SJCRH30 (cell line): ENCODE measurements at regions not wholly inside any gene's neighbourhood (a gene's known extent, or its start where the extent isn't known, plus 50 kb on each side); places are given as distances from the start of the nearest gene placed in this dataset.
A peak's percentile ranks its signal among the peaks of the same experiment; 100 is the strongest.

Experiments used
- DNase-seq, 2 experiments: peaks; one replicate each; pipeline ENCODE4 v3.0.0-alpha.2; 2015 to 2020
- H3K27ac ChIP-seq: fragments of 250-450 bp; sonication (Bioruptor Pico); 2 replicates; pipeline ENCODE4 v1.5.1; 2020; ENCODE audit warnings: mild to moderate bottlenecking, moderate library complexity
- H3K27me3 ChIP-seq: fragments of 250-450 bp; sonication (Bioruptor Pico); 2 replicates; pipeline ENCODE4 v1.5.1; 2020; ENCODE audit warnings: mild to moderate bottlenecking, moderate library complexity
- H3K36me3 ChIP-seq: fragments of 250-450 bp; sonication (Bioruptor Pico); 2 replicates; pipeline ENCODE4 v1.5.1; 2020; ENCODE audit warnings: mild to moderate bottlenecking, moderate library complexity
- H3K4me1 ChIP-seq: fragments of 250-450 bp; sonication (Bioruptor Pico); 2 replicates; pipeline ENCODE4 v1.5.1; 2020; ENCODE audit warnings: mild to moderate bottlenecking, moderate library complexity
- H3K4me3 ChIP-seq: fragments of 250-450 bp; sonication (Bioruptor Pico); 2 replicates; pipeline ENCODE4 v1.5.1; 2020; ENCODE audit warnings: mild to moderate bottlenecking, moderate library complexity
- H3K9me3 ChIP-seq: fragments of 250-450 bp; sonication (Bioruptor Pico); replicated peaks from 2 replicates; pipeline ENCODE4 v1.5.1; 2020; ENCODE audit warnings: mild to moderate bottlenecking, moderate library complexity

GRCh38 chr4:155548173-155548572, 118.5 kb upstream of the GUCY1A1 start:
- no peak overlapping the region for H3K27ac ChIP-seq
- no peak for DNase-seq
- H3K27me3 ChIP-seq: no peaks in the 10 kb centered on the region
- H3K9me3 ChIP-seq: no peaks in the 10 kb centered on the region
- H3K4me1 ChIP-seq: peaks cover 7% of the 10 kb centered on the region
- no peak overlapping the region for H3K4me3 ChIP-seq
- no peaks in the 10 kb centered on the region for H3K36me3 ChIP-seq

- H3K36me3 ChIP-seq: no peaks in the 10 kb centered on the region
- no peak overlapping the region for H3K4me3 ChIP-seq
- H3K9me3 ChIP-seq: no peaks in the 10 kb centered on the region
- no peak overlapping the region for H3K27ac ChIP-seq
- H3K4me1 ChIP-seq: peaks cover 3% of the 10 kb centered on the region; the same call in 1 of the 2 replicates
- no peaks in the 10 kb centered on the region for H3K27me3 ChIP-seq
- no peak for DNase-seq
Measured at GRCh38 chr4:155546451-155546850, 120.2 kb upstream of the GUCY1A1 start.

GRCh38 chr4:155545456-155545855, 121.2 kb upstream of the GUCY1A1 start:
- no peak overlapping the region for H3K27ac ChIP-seq
- H3K4me1 ChIP-seq: peaks cover 3% of the 10 kb centered on the region; the same call in 1 of the 2 replicates
- no peak for DNase-seq
- no peaks in the 10 kb centered on the region for H3K27me3 ChIP-seq
- no peaks in the 10 kb centered on the region for H3K9me3 ChIP-seq
- H3K4me3 ChIP-seq: no peak overlapping the region
- H3K36me3 ChIP-seq: no peaks in the 10 kb centered on the region

DNA sequence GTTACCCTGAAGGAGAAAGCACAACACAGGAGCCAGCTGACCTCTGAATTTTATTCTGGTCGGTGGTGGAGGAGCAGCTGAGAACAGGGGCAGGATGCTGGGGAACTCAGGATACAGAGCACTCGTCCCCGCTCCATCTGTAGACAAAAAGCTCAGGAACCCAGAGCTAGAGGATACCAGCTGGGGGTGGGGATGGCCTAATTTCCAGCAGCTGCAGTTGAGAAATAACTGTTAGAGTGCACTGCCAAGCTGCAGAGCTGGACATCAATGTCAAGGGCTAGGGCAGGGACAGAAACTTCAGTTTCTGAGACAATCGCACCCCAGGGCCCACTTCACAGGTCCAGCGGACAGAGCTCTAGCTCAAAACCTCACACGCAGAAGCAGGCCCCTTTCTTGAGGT, 122.1 kb upstream of the GUCY1A1 start:
- Histone ChIP-seq H3K27ac (no peak overlapping the region), H3K9me3 (no peaks in the 10 kb centered on the region), H3K36me3 (no peaks in the 10 kb centered on the region), H3K4me3 (no peak overlapping the region), H3K4me1 (peaks cover 3% of the 10 kb centered on the region; the same call in 1 of the 2 replicates), H3K27me3 (no peaks in the 10 kb centered on the region)
- no peak for DNase-seq

DNA sequence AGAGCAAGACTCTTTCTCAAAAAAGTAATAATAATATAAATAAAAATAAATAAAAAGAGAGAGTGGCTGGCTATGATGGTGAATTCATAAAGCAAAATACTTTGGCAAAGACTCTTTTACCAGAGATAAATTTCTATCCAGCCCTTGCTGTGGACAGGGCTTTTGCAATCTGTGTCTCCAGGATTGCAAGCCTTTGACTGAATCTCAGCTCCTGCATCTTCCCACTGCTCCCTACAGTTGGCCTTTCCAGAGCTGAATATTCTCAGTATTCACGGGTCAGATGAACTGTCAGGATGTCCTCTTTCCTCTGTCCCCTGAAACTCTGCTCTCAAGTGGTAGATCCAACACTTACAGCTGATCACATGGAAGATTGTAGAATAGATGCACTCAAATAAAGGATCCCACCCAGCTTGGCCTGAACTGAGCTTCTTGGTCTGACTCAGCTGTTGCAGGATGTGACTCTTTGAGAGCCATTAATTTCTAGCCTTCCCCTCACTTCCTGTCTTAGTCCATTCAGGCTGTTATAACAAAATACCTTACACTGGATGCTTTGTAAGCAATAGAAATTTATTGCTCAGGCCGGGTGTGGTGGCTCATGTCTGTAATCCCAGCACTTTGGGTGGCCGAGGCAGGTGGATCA, 123.4 kb upstream of the GUCY1A1 start:
- DNase-seq: peak; percentile 22 to 59
- H3K9me3 ChIP-seq: no peaks in the 10 kb centered on the region
- H3K27ac ChIP-seq: no peak overlapping the region
- peaks cover 3% of the 10 kb centered on the region; the same call in 1 of the 2 replicates for H3K4me1 ChIP-seq
- no peak overlapping the region for H3K4me3 ChIP-seq
- no peaks in the 10 kb centered on the region for H3K27me3 ChIP-seq
- no peaks in the 10 kb centered on the region for H3K36me3 ChIP-seq

- Histone ChIP-seq H3K4me3 (no peak overlapping the region), H3K27ac (no peak overlapping the region), H3K9me3 (no peaks in the 10 kb centered on the region), H3K27me3 (no peaks in the 10 kb centered on the region), H3K36me3 (no peaks in the 10 kb centered on the region), H3K4me1 (peaks cover 3% of the 10 kb centered on the region; the same call in 1 of the 2 replicates)
- no peak for DNase-seq
Measured at GRCh38 chr4:155542415-155542814, 124.2 kb upstream of the GUCY1A1 start.

- H3K36me3 ChIP-seq: no peaks in the 10 kb centered on the region
Measured at GRCh38 chr4:155541716-155542115, 124.9 kb upstream of the GUCY1A1 start.

DNA sequence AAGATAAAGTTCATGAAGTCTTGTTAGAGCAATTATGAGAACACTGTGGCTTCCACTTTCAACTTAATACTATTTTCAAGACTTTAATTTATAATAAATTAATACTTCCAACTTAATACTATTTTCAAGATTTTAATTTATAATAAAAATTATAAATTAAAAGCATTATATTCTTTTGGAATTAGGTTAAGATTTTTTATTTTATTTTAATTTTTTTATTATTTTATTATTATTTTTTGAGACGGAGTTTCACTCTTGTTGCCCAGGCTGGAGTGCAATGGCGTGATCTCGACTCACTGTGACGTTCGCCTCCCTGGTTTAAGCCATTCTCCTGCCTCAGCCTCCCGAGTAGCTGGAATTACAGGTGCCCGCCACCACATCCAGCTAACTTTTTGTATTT, 126.0 kb upstream of the GUCY1A1 start:
- H3K27me3 ChIP-seq: no peaks in the 10 kb centered on the region
- no peak overlapping the region for H3K27ac ChIP-seq
- no peak for DNase-seq
- H3K9me3 ChIP-seq: no peaks in the 10 kb centered on the region
- no peak overlapping the region for H3K4me3 ChIP-seq
- H3K4me1 ChIP-seq: peaks cover 3% of the 10 kb centered on the region; the same call in 1 of the 2 replicates
- no peaks in the 10 kb centered on the region for H3K36me3 ChIP-seq

More at GRCh38 chr4:155541716-155542115, 124.9 kb upstream of the GUCY1A1 start:
- no peak for DNase-seq
- H3K27me3 ChIP-seq: no peaks in the 10 kb centered on the region
- no peak overlapping the region for H3K4me3 ChIP-seq
- no peaks in the 10 kb centered on the region for H3K9me3 ChIP-seq
- no peak overlapping the region for H3K27ac ChIP-seq
- H3K4me1 ChIP-seq: peaks cover 3% of the 10 kb centered on the region; the same call in 1 of the 2 replicates

DNA sequence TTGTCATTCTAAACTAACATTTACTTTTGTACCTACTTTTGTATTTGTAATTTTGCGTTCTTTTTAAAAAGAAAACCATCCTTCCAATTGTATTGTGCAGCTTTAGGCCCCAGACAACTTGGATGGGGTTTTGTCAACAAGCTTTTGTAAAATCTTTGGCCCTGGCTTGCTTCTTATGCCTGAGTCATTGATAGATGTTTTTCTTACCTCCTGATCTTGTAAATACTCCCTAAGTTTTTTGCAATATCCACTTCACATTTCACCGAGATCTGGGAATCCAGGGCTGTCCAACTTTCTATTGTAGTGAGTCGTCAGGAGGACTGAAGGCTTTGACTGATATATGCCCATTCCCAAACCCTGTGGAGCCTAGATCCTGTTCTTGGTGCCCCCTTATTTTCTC, 126.9 kb upstream of the GUCY1A1 start:
- Histone ChIP-seq H3K9me3 (no peaks in the 10 kb centered on the region), H3K4me3 (no peak overlapping the region), H3K4me1 (peaks cover 3% of the 10 kb centered on the region; the same call in 1 of the 2 replicates), H3K36me3 (no peaks in the 10 kb centered on the region), H3K27me3 (no peaks in the 10 kb centered on the region), H3K27ac (no peak overlapping the region)
- no peak for DNase-seq

DNA sequence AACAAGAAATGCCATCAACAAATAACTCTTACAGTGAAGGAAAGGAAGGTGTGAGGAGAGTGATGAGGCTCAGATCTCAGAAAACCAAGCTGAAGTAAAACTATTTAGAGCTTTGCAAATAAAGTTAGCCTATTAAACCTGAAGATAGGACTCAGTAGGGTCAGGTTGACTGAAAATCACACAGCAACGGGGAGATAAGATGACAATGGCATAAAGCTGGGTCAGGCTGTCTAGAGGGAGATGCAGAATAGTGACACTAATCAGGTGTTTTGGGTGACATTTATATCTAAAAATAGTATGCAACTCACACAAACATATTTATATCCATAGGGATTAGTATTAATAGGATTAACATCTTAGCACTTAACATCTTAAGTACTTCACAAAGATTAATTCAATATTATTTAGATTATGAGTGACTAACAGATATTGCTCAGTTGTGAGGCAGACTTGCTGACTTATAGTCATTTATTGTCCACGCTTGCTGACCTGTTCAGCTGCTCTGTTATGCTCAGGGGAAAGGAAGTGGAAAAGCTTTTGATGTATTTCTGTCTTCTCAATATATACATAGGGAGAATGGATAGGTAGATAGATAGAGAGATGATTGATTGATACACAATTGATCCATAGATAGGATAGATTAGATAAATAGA, 130.7 kb upstream of the GUCY1A1 start:
- no peaks in the 10 kb centered on the region for H3K9me3 ChIP-seq
- DNase-seq: no peak

GRCh38 chr4:155532373-155533085, 134.1 kb upstream of the GUCY1A1 start:
- H3K9me3 ChIP-seq: no peaks in the 10 kb centered on the region
- no peaks in the 10 kb centered on the region for H3K36me3 ChIP-seq
- H3K4me1 ChIP-seq: no peaks in the 10 kb centered on the region

More for the DNA sequence above, 130.7 kb upstream of the GUCY1A1 start:
- Histone ChIP-seq H3K36me3 (no peaks in the 10 kb centered on the region), H3K27ac (no peak overlapping the region), H3K4me1 (no peaks in the 10 kb centered on the region), H3K4me3 (no peak overlapping the region), H3K27me3 (no peaks in the 10 kb centered on the region)

DNA sequence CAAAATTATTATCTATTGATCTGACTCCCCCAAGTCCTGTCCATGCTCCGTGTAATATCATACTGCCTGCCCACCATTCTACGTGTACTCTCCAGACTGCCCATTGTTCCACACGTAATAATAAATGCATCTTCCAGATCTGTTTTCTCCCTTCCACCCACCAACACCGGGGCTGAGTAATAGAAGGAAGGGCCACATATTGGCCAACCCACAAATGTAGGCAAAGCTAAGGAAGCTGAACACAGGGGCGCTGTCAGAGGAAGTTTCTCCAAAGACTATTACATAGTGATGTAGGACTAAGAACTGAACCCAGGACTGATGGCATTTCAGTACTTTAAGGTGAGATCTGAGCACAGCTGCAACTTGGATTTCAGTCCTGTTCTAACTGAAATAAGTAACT, 135.8 kb upstream of the GUCY1A1 start:
- Histone ChIP-seq H3K4me3 (no peak overlapping the region), H3K27me3 (no peaks in the 10 kb centered on the region), H3K9me3 (no peaks in the 10 kb centered on the region), H3K27ac (no peak overlapping the region), H3K4me1 (no peaks in the 10 kb centered on the region), H3K36me3 (no peaks in the 10 kb centered on the region)
- DNase-seq: no peak

More at GRCh38 chr4:155532373-155533085, 134.1 kb upstream of the GUCY1A1 start:
- DNase-seq: no peak
- no peak overlapping the region for H3K4me3 ChIP-seq
- no peak overlapping the region for H3K27ac ChIP-seq
- H3K27me3 ChIP-seq: no peaks in the 10 kb centered on the region

DNA sequence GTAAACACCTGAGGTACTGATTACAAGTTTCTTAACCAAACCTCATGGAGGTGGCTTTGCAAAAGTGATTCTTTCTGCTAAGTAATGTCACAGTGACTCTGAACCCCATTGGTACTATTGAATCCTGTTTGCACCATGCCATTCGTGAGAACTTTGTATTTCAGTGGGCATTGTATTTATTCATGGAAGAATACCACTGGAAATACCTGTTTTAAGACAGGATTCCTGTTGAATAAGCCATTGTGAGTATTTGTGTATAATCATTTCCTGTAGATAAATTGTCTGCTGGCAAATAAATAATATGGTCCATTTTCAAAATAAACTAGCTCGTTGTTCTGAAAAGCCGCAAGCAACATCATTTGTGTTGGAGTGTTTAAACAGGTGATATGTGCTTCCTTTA, 136.4 kb upstream of the GUCY1A1 start:
- Histone ChIP-seq H3K27me3 (no peaks in the 10 kb centered on the region), H3K27ac (no peak overlapping the region), H3K4me3 (no peak overlapping the region), H3K36me3 (no peaks in the 10 kb centered on the region), H3K4me1 (no peaks in the 10 kb centered on the region), H3K9me3 (no peaks in the 10 kb centered on the region)
- DNase-seq: no peak

GRCh38 chr4:155529716-155530115, 136.9 kb upstream of the GUCY1A1 start:
- no peaks in the 10 kb centered on the region for H3K9me3 ChIP-seq

DNA sequence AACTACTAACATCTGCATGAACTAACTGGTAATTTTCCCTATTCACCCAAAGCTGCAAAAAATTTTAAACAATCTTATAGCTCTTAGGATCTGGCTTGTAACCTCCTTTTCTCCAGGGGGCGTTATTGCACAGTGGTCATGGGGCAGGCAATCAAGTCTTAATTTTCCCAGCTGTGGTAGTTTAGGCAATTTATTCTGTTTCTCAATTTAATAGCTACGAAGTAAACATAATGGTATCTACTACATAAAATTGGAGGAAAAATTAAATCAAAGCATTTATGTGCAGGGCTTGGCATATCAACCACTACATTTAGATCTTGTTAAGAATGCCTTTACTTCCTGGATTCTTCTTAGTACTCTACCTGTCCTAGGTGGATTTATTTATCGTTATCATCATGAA, 137.4 kb upstream of the GUCY1A1 start:
- Histone ChIP-seq H3K9me3 (no peaks in the 10 kb centered on the region), H3K4me1 (no peaks in the 10 kb centered on the region), H3K4me3 (no peak overlapping the region), H3K27ac (no peak overlapping the region), H3K36me3 (no peaks in the 10 kb centered on the region), H3K27me3 (no peaks in the 10 kb centered on the region)
- DNase-seq: peak in 1 of 2 experiments; percentile 28

More at GRCh38 chr4:155529716-155530115, 136.9 kb upstream of the GUCY1A1 start:
- H3K36me3 ChIP-seq: no peaks in the 10 kb centered on the region
- H3K27me3 ChIP-seq: no peaks in the 10 kb centered on the region
- no peak for DNase-seq
- H3K4me1 ChIP-seq: no peaks in the 10 kb centered on the region
- H3K27ac ChIP-seq: no peak overlapping the region
- H3K4me3 ChIP-seq: no peak overlapping the region
